Daoy (cell line): ENCODE measurements at regions not wholly inside any gene's neighbourhood (a gene's known extent, or its start where the extent isn't known, plus 50 kb on each side); places are given as distances from the start of the nearest gene placed in this dataset.
A peak's percentile ranks its signal among the peaks of the same experiment; 100 is the strongest.

ENCODE experiments used
- DNase-seq: peaks from one replicate; pipeline ENCODE4 v3.0.0-alpha.2; 2015; ENCODE audit warnings: low read depth

GRCh38 chr9:91040371-91041215 lies 239.0 kb downstream of the SYK start:
- no peak for DNase-seq

DNA sequence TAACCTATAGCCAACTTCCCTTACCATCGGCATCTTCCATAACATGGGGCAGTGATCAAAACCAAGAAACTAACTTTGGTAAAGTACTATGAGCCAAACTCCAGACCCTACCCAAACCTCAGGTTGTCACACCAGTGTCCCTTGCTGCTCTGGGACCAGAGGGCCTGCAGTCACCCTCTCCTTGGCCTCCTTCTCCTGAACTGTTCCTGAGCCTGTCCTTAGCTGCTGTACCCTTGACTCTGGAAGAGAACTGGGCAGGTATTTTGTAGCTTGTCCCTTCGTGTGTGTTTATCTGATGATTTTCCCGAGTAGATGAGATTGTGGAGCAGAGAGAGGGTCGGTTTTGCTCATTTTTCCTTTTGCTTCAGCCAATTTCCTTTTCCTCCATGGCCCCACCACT lies 240.4 kb downstream of the SYK start:
- no peak for DNase-seq

GRCh38 chr9:91042541-91042940 lies 240.9 kb downstream of the SYK start:
- no peak for DNase-seq

- DNase-seq: no peak
These were observed 241.6 kb downstream of the SYK start for GRCh38 chr9:91043056-91043810.

DNA sequence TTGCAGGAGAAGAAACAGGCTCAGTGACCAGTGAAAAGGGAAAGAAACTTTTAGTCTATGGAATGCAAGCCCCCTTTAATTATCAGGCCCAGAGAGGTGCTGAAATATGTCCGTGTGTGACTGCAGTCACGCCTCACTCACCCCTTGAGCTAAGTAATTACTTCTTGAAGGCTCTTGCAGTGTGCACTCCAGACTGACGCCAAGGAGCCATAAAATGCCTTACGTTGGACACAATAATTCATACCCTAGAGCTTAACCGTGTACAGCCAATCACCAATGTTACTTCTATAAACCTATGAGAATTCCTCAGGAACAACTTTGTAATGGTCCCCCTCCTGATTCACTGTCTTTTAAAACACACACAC lies 242.2 kb downstream of the SYK start:
- no peak for DNase-seq

- DNase-seq: no peak
These were observed 242.7 kb downstream of the SYK start for GRCh38 chr9:91044354-91044753.

GRCh38 chr9:91045041-91045440 lies 243.4 kb downstream of the SYK start:
- DNase-seq: no peak

DNA sequence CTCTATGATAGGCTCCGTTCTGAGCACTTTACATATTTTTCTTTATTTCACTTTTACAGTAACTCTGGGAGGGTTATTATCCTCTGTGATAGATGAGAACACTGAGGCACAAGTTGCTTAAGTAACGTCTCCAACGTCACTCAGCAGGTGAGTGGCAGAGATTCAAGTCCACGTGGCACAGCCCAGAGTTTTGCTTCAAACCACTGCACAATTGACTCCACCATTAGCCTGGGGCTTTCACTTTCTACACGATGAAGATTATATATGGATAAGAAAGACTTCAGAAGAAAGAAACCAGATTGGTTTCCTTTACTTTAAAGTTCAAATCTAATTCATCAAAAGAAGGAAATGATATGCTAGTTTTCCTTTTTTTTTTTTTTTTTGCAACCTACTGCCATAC lies 245.9 kb downstream of the SYK start:
- DNase-seq: no peak

DNA sequence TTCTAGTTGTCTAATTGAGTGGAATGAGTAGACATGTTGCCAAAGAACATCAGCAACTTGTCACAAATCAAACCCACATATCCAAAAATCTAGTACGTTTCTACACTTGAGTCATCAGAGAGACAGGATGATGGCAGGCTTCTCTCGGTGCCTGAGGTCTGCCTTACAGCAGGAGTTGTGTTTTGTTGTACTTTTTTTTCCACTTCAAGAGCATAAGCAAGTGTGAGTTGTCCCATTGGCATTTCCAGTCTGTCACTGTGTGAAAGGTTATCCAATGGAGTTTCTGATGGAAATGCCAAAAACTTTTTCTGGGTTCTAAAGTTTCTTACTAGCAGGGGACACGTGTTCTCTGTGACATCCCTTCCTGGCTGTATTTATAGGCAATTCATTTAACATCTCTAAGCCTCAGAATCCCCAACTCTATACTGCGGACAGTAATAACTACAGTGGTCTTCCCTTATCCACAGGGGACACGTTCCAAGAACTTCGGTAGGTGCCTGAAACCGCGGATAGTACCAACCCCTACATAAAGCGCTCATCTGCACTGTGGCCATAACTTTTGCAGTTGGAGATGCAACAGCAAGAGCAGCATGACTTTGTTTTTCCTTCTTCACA lies 246.5 kb downstream of the SYK start:
- DNase-seq: peak; percentile 82

DNA sequence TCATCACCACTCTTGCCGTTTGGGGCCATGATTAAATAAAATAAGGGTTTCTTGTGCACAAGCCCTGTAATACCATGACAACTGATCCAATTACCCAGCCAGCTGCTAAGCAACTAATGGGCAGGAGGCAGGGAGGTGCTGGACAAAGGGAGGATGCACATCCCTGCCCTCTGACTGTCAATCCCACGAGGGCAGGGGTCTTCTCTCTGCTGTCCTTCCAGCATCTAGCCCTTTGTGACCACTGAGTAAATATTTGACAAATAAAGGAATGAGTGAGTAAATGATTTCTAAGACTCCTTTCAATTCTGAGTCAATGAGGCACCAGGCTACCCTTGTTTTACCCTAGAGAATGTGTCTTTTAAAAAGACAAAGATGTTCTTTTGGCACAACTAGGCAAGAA lies 247.1 kb downstream of the SYK start:
- no peak for DNase-seq

- DNase-seq: no peak
These were observed 252.2 kb downstream of the SYK start for GRCh38 chr9:91053824-91054223.

DNA sequence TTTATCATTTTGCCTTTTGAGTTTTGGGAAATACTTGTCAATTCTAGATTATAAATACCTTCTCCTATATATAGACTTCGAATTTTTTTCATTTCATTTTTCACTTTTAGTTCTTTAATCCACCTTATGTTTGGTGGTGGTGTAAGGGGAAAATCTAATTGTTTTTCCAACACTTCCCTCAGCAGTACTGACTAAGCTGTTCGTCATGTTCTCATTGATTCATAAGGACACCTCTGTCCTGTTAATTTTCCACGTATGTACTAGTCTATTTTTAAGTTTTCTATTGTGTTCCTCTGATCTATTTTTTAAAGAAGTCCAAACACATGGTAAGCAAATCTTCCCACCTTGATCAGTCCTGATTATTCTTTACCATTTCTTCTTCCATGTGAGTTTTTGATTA lies 254.2 kb downstream of the SYK start:
- no peak for DNase-seq

GRCh38 chr9:91056486-91056885 lies 254.9 kb downstream of the SYK start:
- no peak for DNase-seq

- DNase-seq: no peak
These were observed 255.3 kb downstream of the SYK start for GRCh38 chr9:91056917-91057316.

- DNase-seq: no peak
These were observed 258.1 kb downstream of the SYK start for GRCh38 chr9:91059713-91060112.

- DNase-seq: peak; percentile 91
These were observed 259.1 kb downstream of the SYK start for GRCh38 chr9:91060520-91061343.

DNA sequence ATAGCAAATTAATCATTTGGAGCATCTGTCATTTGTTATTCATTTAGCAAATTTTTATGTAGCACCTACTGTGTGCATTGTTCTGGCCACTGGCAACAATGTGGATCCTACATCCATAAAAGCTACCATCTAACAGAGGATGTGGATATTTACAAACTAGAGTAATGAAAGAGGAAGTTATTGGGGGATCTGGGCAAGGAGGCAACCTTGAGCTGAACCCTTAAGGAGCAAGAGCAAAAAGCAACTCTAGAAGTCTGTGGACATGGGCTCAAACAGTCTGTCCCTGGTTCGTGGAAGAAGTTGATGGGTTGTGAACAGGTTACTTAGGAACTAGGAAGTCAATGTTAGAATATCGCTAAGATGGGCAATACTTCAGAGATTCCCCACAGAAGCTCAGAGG lies 259.9 kb downstream of the SYK start:
- no peak for DNase-seq

- no peak for DNase-seq
These were observed 260.7 kb downstream of the SYK start for GRCh38 chr9:91062281-91062680.

DNA sequence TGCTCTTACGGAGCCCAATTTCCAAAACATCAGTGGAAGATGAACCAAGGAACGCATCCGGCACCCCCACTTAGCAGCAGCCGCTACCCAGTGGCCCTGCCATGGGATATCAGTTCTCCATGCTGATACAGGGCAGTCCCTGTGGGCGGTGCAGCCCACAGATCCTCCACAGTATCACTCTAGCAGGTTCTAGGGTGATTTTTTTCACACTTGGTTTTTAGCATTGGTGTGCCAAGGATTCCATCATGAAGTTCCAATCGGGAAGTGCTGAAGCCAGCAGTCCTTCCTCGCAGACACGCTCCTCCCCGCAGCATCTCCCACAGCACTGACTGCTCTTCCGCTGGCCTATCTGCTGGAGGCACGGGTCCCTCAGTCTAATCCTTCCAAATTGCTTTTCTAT lies 261.9 kb downstream of the SYK start:
- no peak for DNase-seq

GRCh38 chr9:91065231-91066041 lies 263.8 kb downstream of the SYK start:
- DNase-seq: no peak

DNA sequence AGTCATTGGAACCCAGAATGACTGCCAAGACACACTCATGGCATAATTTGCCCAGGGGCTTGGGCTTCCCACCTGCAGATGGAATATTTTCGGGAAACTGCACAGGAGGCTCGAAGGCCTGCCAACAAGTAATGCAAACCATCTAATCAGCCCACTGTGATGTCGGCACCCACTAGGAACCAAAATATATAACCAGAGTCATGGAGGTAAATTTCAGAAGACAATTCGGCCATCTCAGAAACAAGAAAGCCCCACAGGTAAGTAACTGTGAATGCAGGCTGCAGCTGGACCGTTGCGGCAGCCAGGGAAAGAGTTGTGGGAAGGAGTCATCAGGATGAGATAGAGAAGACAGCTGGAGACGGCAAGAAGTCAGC lies 264.4 kb downstream of the SYK start:
- DNase-seq: no peak
